ENCODE measurements at regions not wholly inside any gene's neighbourhood (a gene's known extent, or its start where the extent isn't known, plus 50 kb on each side); places are given as distances from the start of the nearest gene placed in this dataset.

DNA sequence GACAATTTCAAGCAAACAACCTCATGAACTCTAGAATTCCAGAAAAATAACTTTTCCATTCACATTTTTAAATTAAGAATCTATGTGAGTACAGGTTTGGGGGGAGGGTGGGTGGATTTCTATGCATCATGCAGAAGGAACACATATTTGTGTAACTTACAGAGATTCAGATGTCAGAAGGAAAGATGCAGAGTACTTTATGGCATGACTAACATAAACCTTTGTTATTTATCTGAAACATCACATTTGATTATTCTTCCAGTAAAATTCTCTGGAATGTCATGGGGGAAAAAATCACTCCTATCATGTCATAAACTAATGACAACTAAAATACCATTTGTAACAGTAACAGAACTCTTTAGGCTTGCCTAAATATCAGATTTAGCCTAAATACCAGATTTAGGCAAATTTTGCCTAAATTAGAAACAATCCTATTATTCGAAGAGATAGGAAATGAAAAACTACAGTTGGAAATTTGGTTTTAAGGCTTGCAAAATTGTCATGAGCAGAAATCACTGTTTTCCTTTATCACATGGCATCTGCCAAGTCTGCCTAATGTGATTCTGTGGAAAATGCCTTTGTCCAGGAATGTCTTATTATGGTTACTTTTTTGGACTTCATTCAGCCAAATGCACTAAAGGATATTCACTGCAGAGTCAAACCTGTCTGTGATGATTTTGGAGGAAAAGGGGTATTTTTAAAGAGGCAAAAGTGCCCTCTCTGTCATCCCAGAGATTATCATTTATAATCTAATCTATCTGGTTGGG, 527.7 kb upstream of the CELF2 start:
- TF ChIP-seq, protein P1, sequence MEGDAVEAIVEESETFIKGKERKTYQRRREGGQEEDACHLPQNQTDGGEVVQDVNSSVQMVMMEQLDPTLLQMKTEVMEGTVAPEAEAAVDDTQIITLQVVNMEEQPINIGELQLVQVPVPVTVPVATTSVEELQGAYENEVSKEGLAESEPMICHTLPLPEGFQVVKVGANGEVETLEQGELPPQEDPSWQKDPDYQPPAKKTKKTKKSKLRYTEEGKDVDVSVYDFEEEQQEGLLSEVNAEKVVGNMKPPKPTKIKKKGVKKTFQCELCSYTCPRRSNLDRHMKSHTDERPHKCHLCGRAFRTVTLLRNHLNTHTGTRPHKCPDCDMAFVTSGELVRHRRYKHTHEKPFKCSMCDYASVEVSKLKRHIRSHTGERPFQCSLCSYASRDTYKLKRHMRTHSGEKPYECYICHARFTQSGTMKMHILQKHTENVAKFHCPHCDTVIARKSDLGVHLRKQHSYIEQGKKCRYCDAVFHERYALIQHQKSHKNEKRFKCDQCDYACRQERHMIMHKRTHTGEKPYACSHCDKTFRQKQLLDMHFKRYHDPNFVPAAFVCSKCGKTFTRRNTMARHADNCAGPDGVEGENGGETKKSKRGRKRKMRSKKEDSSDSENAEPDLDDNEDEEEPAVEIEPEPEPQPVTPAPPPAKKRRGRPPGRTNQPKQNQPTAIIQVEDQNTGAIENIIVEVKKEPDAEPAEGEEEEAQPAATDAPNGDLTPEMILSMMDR (IDR thresholded peaks at IDR 0.05; ENCODE audit: poor library complexity): no peak
- TF ChIP-seq EZH2phosphoT487 (IDR thresholded peaks at IDR 0.05; ENCODE audit: low read depth, severe bottlenecking, unreplicated experiment): no peak
- TF ChIP-seq EZH2 (IDR thresholded peaks at IDR 0.05; ENCODE audit: borderline replicate concordance): no peak
